Astrocyte of the spinal cord (primary cell): ENCODE measurements at regions not wholly inside any gene's neighbourhood (a gene's known extent, or its start where the extent isn't known, plus 50 kb on each side); places are given as distances from the start of the nearest gene placed in this dataset.

Experiments
- DNase-seq: peaks from one replicate; pipeline ENCODE4 v3.0.0; 2011; ENCODE audit warnings: low read depth, low spot score
- H3K4me3 ChIP-seq: 2 replicates; pipeline ENCODE4 v1.5.1; 2011; ENCODE audit warnings: low read depth, mild to moderate bottlenecking, low read length, moderate library complexity
- in situ Hi-C: cut with HindIII; loops from 2 replicates; pipeline ENCODE4 v1.10.0; 2017; ENCODE audit warnings: low sequenced_read_pairs
- TF ChIP-seq, protein P1 (sequence below): IDR thresholded peaks from 2 replicates; pipeline ENCODE4 v1.5.1; 2012; ENCODE audit warnings: low read depth, mild to moderate bottlenecking, low read length, inconsistent platforms

DNA sequence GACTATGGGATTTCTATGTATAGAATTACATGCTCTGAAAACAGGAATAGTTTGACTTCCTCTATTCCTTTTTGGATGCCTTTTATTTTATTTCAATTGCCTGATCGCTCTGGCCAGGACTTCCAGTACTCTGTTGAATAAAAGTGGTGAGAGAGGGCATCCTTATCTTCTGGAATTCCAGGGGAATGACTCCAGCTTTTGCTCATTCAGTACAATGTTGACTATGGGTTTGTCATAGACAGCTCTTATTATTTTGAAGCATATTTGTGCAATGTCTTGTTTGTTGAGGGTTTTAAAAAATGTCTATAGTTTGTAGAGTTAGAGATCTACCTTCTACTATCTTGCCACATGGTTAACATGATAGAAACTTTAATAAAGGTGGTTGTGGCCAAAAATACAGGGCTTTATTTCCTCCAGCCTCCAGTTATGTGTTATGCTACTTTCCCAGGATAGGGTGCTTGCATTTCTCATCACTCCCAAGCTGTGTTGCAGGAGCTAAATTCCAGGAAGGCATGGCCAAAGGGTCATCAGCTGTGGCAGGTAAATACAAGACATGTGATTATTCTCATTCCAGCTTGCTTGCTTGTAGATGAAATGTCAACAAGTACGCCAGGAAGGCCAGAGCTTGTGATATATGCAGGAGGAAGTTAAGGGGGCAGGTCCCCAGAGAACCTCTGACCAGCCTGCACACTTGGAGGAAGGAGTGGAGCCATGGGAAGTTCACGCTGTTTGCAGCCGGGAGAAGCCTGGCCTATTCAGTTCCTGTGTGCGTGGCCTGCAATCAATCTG is 142.4 kb upstream of the CPXCR1 start:
- TF ChIP-seq, protein P1, sequence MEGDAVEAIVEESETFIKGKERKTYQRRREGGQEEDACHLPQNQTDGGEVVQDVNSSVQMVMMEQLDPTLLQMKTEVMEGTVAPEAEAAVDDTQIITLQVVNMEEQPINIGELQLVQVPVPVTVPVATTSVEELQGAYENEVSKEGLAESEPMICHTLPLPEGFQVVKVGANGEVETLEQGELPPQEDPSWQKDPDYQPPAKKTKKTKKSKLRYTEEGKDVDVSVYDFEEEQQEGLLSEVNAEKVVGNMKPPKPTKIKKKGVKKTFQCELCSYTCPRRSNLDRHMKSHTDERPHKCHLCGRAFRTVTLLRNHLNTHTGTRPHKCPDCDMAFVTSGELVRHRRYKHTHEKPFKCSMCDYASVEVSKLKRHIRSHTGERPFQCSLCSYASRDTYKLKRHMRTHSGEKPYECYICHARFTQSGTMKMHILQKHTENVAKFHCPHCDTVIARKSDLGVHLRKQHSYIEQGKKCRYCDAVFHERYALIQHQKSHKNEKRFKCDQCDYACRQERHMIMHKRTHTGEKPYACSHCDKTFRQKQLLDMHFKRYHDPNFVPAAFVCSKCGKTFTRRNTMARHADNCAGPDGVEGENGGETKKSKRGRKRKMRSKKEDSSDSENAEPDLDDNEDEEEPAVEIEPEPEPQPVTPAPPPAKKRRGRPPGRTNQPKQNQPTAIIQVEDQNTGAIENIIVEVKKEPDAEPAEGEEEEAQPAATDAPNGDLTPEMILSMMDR, result no peak
- peak; percentile 0 for DNase-seq
- no peak overlapping the region for H3K4me3 ChIP-seq
- in situ Hi-C loops, result no loop called here

DNA sequence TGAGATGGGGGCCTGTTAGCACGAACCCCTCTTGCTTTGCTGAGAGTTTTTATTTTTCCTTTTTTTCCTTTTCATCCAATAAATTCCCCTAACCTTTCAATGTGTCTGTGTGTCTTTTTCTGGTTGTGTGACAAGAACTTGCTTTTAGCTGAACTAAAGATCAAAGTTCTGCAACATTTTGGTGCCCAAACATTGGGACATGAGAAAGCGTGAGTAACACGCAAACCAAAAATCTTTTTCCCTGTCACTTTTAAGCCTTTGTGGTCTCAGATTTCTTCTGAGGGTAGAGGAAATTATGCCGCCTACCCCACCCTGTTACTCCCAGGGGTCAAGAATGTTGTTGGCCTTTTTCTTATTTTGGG is 141.8 kb upstream of the CPXCR1 start:
- in situ Hi-C loops, result no loop called here
- TF ChIP-seq, protein P1, result no peak
- DNase-seq, result no peak
- H3K4me3 ChIP-seq, result no peak overlapping the region

GRCh38 chrX:88612870-88613329 is 134.1 kb upstream of the CPXCR1 start:
- in situ Hi-C loops, result no loop called here
- DNase-seq, result no peak
- TF ChIP-seq, protein P1, result no peak
- H3K4me3 ChIP-seq, result no peak overlapping the region

- no peak overlapping the region for H3K4me3 ChIP-seq
- in situ Hi-C loops, result no loop called here
- TF ChIP-seq, protein P1, result peak; percentile 25
- no peak for DNase-seq
Measured at GRCh38 chrX:88613338-88613737, 133.7 kb upstream of the CPXCR1 start.

DNA sequence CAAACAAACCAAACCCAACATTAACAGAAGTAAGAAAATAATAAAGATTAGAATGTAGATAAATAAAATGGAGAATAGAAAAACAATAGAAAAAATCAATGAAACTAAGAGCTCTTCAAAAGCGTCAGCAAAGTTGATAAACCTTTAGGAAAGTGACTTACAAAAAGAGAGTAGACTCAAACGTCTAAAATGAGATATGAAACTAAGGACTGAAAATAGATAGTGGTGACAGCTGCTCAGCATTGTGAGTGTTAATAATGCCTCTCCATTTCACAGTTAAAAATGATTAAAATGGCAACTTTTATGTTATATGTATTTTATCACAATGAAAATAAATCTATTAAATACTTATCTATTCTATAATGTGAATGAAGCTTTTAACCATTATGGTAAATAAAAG is 125.7 kb upstream of the CPXCR1 start:
- in situ Hi-C loops, result no loop called here
- TF ChIP-seq, protein P1, result no peak
- DNase-seq, result no peak
- no peak overlapping the region for H3K4me3 ChIP-seq

DNA sequence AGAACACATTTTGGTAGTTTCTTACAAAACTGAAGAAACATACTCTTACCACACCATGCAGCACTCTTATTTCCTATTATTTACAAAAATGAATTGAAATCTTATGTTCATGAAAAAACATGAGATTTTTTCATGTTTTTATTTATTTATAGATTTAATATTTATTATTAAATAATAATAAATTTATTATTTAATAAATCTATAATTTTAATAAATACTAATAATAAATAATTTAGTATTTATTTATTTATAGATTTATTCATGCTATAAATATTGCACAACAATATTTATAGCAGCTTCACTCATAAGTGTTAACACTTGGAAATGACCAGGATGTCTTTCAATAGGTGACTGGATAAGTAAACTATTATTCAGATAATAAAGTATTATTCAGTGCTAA is 91.6 kb upstream of the CPXCR1 start:
- no peak for DNase-seq
- in situ Hi-C loops, result no loop called here

More for the DNA sequence above, 91.6 kb upstream of the CPXCR1 start:
- H3K4me3 ChIP-seq, result no peak overlapping the region
- TF ChIP-seq, protein P1, result no peak
